Activated B cell treated with CpG ODN at 0.5 μM for 24 hours (primary cell): ENCODE measurements at regions not wholly inside any gene's neighbourhood (a gene's known extent, or its start where the extent isn't known, plus 50 kb on each side); places are given as distances from the start of the nearest gene placed in this dataset.

Experiments
- ATAC-seq: fragments of 200-7000 bp; cut with Tn5 transposase; one replicate; pipeline ENCODE4 v1.10.0; 2021; ENCODE audit warnings: low read depth, mild to moderate bottlenecking, moderate library complexity
- CTCF ChIA-PET: fragments of 350-600 bp; sonication (Branson Sonifier 250); formaldehyde crosslinking; loops from one replicate; lab custom pipeline; 2021; ENCODE audit warnings: antibody characterized with exemption; lab: Charles Lee
- POLR2A ChIA-PET: fragments of 350-600 bp; sonication (Branson Sonifier 250); formaldehyde crosslinking; loops from one replicate; lab custom pipeline; 2021; ENCODE audit warnings: antibody characterized with exemption; lab: Charles Lee
- DNase-seq: peaks from one replicate; pipeline ENCODE4 v3.0.0; 2022
- H3K27ac Mint-ChIP-seq: one replicate; pipeline ENCODE4 v1.8.0; 2020; ENCODE audit warnings: mixed read lengths
- H3K27me3 Mint-ChIP-seq: one replicate; pipeline ENCODE4 v1.8.0; 2021; ENCODE audit warnings: mixed read lengths
- H3K36me3 Mint-ChIP-seq: one replicate; pipeline ENCODE4 v1.8.0; 2021; ENCODE audit warnings: low read depth, mixed read lengths
- H3K4me1 Mint-ChIP-seq: one replicate; pipeline ENCODE4 v1.8.0; 2021; ENCODE audit warnings: mixed read lengths
- H3K4me3 Mint-ChIP-seq: one replicate; pipeline ENCODE4 v1.8.0; 2020; ENCODE audit warnings: mild to moderate bottlenecking, mixed read lengths
- H3K9me3 Mint-ChIP-seq: one replicate; pipeline ENCODE4 v1.8.0; 2020; ENCODE audit warnings: mixed read lengths
- intact Hi-C: fragments of 100-400 bp; cut with micrococcal nuclease; formaldehyde crosslinking; loops from one replicate; pipeline ENCODE4 v1.15.1; 2024
- TF ChIP-seq, protein P1 (sequence below): fragments of 200-600 bp; IDR thresholded peaks from one replicate; pipeline ENCODE4 v1.8.0; 2022; ENCODE audit warnings: antibody characterized with exemption, mild to moderate bottlenecking

DNA sequence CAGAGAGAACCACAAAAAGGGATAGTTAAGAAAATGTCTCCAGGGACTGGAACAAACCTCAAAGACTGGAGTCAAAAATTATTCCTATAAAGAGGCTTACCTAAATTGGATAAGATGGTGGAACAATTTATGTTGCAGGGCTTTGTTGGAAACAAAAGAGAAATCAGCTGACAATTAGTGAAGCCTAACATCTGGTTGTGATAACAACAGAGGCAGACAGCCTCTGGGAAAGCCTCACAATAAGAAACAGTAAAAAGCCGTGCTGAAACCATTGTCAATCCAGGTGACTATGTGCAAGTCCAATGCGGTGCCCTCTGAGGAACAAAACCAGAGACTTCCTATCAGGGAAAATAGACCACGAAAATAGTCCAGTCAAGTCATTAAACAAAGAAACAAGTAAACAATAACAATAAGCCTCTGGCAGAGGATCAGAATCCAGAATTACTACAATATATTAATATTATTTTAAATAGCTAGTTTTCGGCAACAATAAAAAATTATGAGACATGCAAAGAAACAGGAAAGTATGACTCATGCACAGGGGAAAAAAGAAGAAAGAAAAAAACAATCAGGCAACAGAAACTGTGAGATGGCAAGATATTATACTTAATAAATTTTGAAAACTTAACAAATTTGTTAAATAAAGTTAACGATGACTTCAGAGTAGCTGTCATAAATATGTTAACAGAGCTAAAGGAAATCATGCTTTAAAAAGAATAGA is 99.7 kb upstream of the RXFP2 start:
- TF ChIP-seq, protein P1, sequence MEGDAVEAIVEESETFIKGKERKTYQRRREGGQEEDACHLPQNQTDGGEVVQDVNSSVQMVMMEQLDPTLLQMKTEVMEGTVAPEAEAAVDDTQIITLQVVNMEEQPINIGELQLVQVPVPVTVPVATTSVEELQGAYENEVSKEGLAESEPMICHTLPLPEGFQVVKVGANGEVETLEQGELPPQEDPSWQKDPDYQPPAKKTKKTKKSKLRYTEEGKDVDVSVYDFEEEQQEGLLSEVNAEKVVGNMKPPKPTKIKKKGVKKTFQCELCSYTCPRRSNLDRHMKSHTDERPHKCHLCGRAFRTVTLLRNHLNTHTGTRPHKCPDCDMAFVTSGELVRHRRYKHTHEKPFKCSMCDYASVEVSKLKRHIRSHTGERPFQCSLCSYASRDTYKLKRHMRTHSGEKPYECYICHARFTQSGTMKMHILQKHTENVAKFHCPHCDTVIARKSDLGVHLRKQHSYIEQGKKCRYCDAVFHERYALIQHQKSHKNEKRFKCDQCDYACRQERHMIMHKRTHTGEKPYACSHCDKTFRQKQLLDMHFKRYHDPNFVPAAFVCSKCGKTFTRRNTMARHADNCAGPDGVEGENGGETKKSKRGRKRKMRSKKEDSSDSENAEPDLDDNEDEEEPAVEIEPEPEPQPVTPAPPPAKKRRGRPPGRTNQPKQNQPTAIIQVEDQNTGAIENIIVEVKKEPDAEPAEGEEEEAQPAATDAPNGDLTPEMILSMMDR: no peak
- intact Hi-C loops: no loop called here
- no peak overlapping the region for H3K4me3 Mint-ChIP-seq
- peaks cover 8% of the 10 kb centered on the region for H3K9me3 Mint-ChIP-seq
- CTCF ChIA-PET: no interaction called here
- no peak overlapping the region for H3K27ac Mint-ChIP-seq
- no peaks in the 10 kb centered on the region for H3K27me3 Mint-ChIP-seq
- POLR2A ChIA-PET: no interaction called here
- DNase-seq (no peak), ATAC-seq (no peak)
- H3K36me3 Mint-ChIP-seq: no peaks in the 10 kb centered on the region
- no peaks in the 10 kb centered on the region for H3K4me1 Mint-ChIP-seq

DNA sequence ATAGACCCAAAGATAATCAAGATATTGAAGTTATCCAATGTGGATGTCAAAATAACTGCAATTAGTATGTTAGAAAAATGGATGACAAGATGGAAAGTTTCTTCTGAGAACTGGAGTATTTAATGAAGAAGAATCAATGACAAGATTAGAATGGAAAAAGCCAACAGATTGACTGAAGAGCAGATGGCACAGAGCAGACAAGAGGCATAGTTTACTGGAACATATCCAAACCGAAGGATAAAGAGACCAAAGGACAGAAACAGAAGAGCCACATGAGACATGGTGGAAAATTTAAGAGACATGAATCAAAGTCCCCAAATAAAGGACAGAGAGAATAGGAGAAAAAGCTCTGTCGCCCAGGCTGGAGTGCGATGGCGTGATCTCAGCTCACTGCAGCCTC is 89.6 kb upstream of the RXFP2 start:
- Mint-ChIP-seq H3K4me3 (no peak overlapping the region), H3K36me3 (no peaks in the 10 kb centered on the region), H3K4me1 (no peaks in the 10 kb centered on the region), H3K9me3 (no peaks in the 10 kb centered on the region), H3K27me3 (no peaks in the 10 kb centered on the region), H3K27ac (no peak overlapping the region)
- POLR2A ChIA-PET: no interaction called here
- DNase-seq (no peak), ATAC-seq (no peak)
- TF ChIP-seq, protein P1: no peak
- CTCF ChIA-PET: no interaction called here
- intact Hi-C loops: no loop called here

DNA sequence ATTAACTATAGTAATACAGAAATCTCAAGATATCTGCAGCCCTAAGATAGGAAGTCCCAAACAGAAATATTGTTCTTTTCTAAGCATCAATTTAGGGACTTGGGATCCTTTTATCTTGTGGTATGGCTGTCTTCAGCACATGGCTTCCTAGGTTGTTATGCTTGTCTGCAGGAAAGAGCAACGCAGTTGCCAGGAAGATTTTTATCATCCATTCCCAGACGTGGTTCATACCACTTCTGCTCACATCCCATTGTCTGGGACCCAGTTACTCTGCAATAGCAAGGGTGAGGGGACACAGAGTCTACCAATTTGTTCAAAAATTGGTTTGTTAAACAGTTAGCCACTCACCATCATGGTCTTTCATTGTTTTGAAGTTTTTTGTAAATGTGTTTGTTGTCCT is 85.6 kb upstream of the RXFP2 start:
- intact Hi-C loops: no loop called here
- DNase-seq: no peak

DNA sequence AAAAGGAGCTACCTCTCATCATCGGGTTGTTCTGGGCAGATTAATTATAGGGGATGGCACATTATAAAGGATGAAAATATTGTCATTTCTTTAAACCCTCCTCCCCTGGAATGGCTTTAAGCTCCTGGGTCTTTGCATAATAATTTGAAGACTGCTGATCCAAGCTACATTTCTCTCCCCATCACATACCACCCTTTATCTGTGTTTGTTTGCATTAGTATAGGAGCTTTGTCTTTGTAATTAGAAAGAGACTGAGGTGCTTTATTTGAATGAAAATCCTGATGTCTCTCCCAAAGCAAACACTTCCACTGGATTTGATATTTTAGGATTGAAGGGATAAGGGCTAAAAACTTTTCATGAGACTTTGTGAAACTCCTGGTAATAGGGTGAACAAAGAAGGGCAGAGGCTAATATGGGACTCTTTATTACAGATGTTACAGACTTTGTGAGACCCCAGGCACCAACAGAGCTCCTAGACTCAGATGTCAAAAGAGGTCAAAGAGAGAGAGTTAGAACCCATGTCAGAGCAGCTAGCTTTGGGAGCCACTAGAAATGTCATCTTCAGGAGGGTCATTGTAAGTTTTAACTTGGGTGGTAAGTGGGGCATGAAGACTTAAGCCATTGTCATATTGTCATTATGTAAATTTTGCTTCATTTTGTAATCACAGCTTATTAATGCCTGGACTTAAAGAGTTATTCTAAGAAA is 75.3 kb upstream of the RXFP2 start:
- H3K4me1 Mint-ChIP-seq: no peaks in the 10 kb centered on the region
- ATAC-seq (no peak), DNase-seq (no peak)
- H3K9me3 Mint-ChIP-seq: peaks cover 7% of the 10 kb centered on the region
- H3K27ac Mint-ChIP-seq: no peak overlapping the region
- H3K27me3 Mint-ChIP-seq: peaks cover 4% of the 10 kb centered on the region
- no peaks in the 10 kb centered on the region for H3K36me3 Mint-ChIP-seq
- POLR2A ChIA-PET: no interaction called here
- TF ChIP-seq, protein P1: no peak
- intact Hi-C loops: no loop called here
- no peak overlapping the region for H3K4me3 Mint-ChIP-seq
- CTCF ChIA-PET: no interaction called here

More for the DNA sequence above, 85.6 kb upstream of the RXFP2 start:
- POLR2A ChIA-PET: no interaction called here
- CTCF ChIA-PET: no interaction called here
- Mint-ChIP-seq H3K27me3 (no peaks in the 10 kb centered on the region), H3K4me1 (no peaks in the 10 kb centered on the region), H3K9me3 (peaks cover 3% of the 10 kb centered on the region), H3K27ac (no peak overlapping the region), H3K36me3 (no peaks in the 10 kb centered on the region), H3K4me3 (no peak overlapping the region)
- TF ChIP-seq, protein P1: no peak
- no peak for ATAC-seq

DNA sequence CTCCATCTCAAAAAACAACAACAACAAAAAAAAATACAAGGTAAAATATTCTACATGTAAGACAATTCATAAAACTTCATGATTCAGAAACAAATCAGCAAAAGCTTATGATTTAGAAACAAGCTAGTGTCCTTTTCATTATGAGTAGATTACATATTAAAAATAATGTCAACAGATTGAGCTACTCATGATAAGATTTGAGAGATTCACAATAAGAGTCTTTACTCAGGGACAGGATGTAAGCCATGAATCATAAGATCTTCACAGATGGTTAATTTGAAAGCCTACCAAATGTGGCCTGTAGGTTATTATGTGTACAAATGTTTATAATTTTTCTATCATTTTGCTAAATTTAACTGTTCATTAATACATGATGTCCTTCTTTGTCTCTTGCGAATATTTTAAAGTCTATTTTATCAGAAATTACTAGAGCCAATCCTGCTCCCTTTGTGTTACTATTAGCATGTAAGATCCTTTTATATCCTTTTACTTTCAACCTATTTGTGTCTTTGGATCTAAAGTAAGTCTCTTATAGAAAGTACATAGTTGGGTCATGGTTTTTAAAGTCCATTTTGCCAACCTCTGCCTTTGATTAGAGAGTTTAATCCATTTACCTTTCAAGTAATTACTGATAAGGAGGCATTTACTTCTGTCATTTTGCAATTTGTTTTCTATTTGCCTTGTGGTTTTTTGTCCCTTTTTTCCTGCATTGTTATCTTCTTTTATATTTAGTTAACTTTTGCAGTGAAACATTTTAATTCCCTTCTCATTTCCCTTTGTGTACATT is 68.3 kb upstream of the RXFP2 start:
- H3K4me1 Mint-ChIP-seq: no peaks in the 10 kb centered on the region
- DNase-seq (no peak), ATAC-seq (no peak)
- H3K4me3 Mint-ChIP-seq: no peak overlapping the region
- H3K27me3 Mint-ChIP-seq: no peaks in the 10 kb centered on the region
- CTCF ChIA-PET: no interaction called here
- POLR2A ChIA-PET: no interaction called here
- TF ChIP-seq, protein P1: no peak
- intact Hi-C loops: no loop called here
- H3K9me3 Mint-ChIP-seq: no peaks in the 10 kb centered on the region
- H3K36me3 Mint-ChIP-seq: no peaks in the 10 kb centered on the region
- no peak overlapping the region for H3K27ac Mint-ChIP-seq
